Stomach (tissue), 4 donors: ENCODE measurements at regions not wholly inside any gene's neighbourhood (a gene's known extent, or its start where the extent isn't known, plus 50 kb on each side); places are given as distances from the start of the nearest gene placed in this dataset.

ENCODE experiments used
- EP300 ChIP-seq: sonication (generic); formaldehyde crosslinking; IDR thresholded peaks from one replicate; pipeline ENCODE4 v1.6.1; 2017; ENCODE audit warnings: antibody characterized with exemption
- POLR2A ChIP-seq, 4 donors: fragments of 450-650 bp; IDR thresholded peaks; one replicate each; pipeline ENCODE4 v1.6.1; 2016; ENCODE audit warnings: antibody characterized with exemption in 4 of 4, control low read depth in 2 of 4, mild to moderate bottlenecking in 1 of 4, moderate library complexity in 1 of 4
- TF ChIP-seq, protein P1 (sequence below), 7 experiments: fragments of 450-650 bp in 4 of 7; fragments of 200-600 bp in 3 of 7; sonication (generic) in 3 of 7; IDR thresholded peaks; one replicate each; pipeline ENCODE4 v1.5.1; 2016 to 2019; ENCODE audit warnings: antibody characterized with exemption in 7 of 7, control low read depth in 2 of 7, mild to moderate bottlenecking in 1 of 7

DNA sequence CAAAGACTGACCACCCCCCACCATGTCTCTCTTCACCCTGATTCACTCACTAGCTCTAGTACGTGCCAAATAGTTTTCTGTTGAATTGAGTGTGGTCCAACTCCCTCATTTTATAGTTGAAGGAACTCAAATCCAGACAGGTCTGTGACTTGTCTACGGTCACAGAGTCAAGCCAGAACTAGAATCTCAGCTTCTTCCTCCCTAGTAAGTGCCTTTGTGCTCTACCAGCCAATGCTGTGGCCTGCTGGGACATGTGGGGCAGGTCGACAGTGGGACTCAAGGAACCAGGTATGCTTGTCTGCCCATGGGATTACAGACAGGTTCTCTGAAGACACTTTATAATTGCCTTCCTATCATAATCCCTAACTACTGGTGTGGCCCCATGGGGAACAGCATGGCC, 108.6 kb upstream of the CPEB2 start:
- no peak for TF ChIP-seq POLR2A (IDR thresholded peaks at IDR 0.05)
- TF ChIP-seq, protein P1, sequence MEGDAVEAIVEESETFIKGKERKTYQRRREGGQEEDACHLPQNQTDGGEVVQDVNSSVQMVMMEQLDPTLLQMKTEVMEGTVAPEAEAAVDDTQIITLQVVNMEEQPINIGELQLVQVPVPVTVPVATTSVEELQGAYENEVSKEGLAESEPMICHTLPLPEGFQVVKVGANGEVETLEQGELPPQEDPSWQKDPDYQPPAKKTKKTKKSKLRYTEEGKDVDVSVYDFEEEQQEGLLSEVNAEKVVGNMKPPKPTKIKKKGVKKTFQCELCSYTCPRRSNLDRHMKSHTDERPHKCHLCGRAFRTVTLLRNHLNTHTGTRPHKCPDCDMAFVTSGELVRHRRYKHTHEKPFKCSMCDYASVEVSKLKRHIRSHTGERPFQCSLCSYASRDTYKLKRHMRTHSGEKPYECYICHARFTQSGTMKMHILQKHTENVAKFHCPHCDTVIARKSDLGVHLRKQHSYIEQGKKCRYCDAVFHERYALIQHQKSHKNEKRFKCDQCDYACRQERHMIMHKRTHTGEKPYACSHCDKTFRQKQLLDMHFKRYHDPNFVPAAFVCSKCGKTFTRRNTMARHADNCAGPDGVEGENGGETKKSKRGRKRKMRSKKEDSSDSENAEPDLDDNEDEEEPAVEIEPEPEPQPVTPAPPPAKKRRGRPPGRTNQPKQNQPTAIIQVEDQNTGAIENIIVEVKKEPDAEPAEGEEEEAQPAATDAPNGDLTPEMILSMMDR (IDR thresholded peaks at IDR 0.05) = no peak
- TF ChIP-seq EP300 = no peak
